Prostate gland (tissue), 2 donors: ENCODE measurements at regions not wholly inside any gene's neighbourhood (a gene's known extent, or its start where the extent isn't known, plus 50 kb on each side); places are given as distances from the start of the nearest gene placed in this dataset.
"Not testable (repeated sequence)": the region's sequence is repeated elsewhere in the genome, so short reads cannot be mapped to it uniquely, and the experiment has no call there.

Experiments
- DNase-seq: peaks from one replicate; pipeline ENCODE4 v3.0.0-alpha.2; 2019; ENCODE audit warnings: low spot score
- H3K27ac ChIP-seq, 2 donors: fragments of 200-600 bp; sonication (generic); 2 replicates each; pipeline ENCODE4 v1.5.1; 2017 to 2019
- H3K27me3 ChIP-seq: fragments of 200-600 bp; sonication (generic); replicated peaks from 2 replicates; pipeline ENCODE4 v1.5.1; 2019; ENCODE audit not compliant: insufficient read depth
- H3K36me3 ChIP-seq, 2 donors: fragments of 200-600 bp; sonication (generic); 1 replicate in 1 of 2; 2 replicates in 1 of 2; pipeline versions ENCODE4 v1.5.1 to v1.8.1; 2017 to 2019
- H3K4me1 ChIP-seq: fragments of 200-600 bp; sonication (generic); replicated peaks from 2 replicates; pipeline ENCODE4 v1.5.1; 2019
- H3K4me3 ChIP-seq, 2 donors: fragments of 200-600 bp; sonication (generic); 2 replicates each; pipeline ENCODE4 v1.5.1; 2017 to 2019
- H3K9me3 ChIP-seq: fragments of 200-600 bp; sonication (generic); 2 replicates; pipeline ENCODE4 v1.5.1; 2017
- WGBS: methylation state at CpG from one replicate; pipeline ENCODE4 v1.1.5; 2018; 5-methylcytosine and 5-hydroxymethylcytosine counted together
- intact Hi-C: fragments of 100-400 bp; cut with DNase I; formaldehyde crosslinking; loops from one replicate; pipeline ENCODE4 v1.14.2; 2022

DNA sequence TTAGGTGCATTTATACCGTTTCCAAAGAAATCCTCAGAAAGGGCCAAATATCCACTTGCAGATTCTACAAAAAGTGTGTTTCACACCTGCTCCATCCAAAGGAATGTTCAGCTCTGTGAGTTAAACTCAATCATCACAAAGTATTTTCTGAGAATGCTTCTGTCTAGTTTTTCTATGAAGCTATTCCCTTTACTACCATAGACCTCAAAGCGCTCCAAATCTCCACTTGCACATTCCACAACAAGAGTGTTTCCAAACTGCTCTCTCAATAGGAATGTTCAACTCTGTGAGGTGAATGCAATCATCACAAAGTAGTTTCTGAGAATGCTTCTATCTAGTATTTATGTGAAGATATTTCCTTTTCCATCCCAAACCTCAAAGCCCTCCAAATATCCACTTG is 412.7 kb upstream of the WSB1 start:
- H3K27ac ChIP-seq, H3K9me3 ChIP-seq, DNase-seq, H3K4me1 ChIP-seq, H3K27me3 ChIP-seq, intact Hi-C loops, H3K4me3 ChIP-seq, H3K36me3 ChIP-seq: not testable (repeated sequence)
- WGBS, result no CpG with 5 or more reads among the region's 2 CpGs

DNA sequence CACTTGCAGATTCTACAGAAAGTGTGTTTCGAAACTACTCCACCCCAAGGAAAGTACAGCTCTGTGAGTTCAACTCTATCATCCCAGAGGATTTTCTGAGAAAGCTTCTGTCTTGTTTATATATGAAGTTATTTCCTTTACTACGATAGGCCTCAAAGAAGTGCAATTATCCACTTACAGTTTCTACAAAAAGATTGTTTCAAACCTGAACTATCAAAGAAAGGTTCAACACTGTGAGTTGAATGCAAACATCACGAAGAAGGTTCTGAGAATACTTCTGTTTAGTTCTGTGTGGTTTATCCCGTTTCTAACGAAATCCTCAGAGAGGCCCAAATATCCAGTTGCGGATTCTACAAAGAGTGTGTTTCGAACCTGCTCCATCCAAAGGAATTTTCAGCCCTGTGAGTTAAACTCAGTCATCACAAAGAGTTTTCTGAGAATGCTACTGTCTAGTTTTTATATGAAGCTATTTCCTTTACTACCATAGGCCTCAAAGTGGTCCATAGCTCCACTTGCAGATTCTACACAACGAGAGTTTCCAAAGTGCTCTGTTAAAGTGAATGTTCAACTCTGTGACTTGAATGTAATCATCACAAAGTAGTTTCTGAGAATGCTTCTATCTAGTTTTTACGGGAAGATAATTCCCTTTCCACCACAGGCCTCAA is 411.7 kb upstream of the WSB1 start:
- WGBS, result 71% methylated on average over 1 of the region's 9 CpGs
- H3K4me3 ChIP-seq, H3K9me3 ChIP-seq, H3K36me3 ChIP-seq, H3K27ac ChIP-seq, intact Hi-C loops, DNase-seq, H3K27me3 ChIP-seq, H3K4me1 ChIP-seq: not testable (repeated sequence)

DNA sequence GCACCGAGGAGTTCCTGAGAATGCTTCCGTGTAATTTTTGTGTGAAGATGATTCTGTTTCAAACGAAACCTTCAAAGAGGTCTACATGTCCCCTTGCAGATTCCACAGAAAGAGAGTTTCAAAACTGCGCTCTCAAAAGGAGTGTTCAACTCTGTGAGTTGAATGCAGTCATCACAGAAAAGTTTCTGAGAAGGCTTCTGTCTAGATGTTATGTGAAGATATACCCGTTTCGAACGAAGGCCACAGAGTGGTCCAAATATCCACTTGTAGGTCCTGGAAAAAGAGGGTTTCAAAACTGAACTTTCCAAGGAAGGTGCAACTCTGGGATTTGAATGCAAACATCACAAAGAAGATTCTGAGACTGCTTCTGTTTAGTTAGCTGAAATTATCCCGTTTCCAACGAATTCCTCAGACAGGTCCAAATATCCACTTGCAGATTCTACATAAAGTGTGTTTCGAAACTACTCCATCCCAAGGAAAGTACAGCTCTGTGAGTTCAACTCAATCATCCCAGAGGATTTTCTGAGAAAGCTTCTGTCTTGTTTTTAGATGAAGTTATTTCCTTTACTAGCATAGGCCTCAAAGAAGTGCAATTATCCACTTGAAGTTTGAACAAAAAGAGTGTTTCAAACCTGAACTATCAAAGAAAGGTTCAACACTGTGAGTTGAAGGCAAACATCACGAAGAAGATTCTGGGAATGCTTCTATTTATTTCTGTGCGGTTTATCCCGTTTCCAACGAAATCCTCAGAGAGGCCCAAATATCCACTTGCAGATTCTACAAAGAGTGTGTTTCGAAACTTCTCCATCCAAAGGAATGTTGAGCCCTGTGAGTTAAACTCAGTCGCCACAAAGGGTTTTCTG is 409.8 kb upstream of the WSB1 start:
- H3K27ac ChIP-seq, intact Hi-C loops, H3K4me1 ChIP-seq, H3K4me3 ChIP-seq, H3K9me3 ChIP-seq, H3K27me3 ChIP-seq, DNase-seq, H3K36me3 ChIP-seq: not testable (repeated sequence)
- 69% methylated on average over 13 of the region's 16 CpGs for WGBS

DNA sequence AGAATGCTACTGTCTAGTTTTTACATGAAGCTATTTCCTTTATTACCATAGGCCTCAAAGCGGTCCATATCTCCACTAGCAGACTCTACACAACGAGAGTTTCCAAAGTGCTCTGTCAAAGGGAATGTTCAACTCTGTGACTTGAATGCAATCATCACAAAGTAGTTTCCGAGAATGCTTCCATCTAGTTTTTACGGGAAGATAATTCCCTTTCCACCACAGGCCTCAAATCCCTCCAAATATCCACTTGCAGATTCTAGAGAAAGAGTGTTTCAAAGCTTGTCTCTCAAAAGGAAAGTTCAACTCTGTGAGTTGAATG is 409.2 kb upstream of the WSB1 start:
- 54% methylated on average over 4 of the region's 4 CpGs for WGBS
- H3K4me3 ChIP-seq, DNase-seq, H3K27me3 ChIP-seq, intact Hi-C loops, H3K9me3 ChIP-seq, H3K36me3 ChIP-seq, H3K4me1 ChIP-seq, H3K27ac ChIP-seq: not testable (repeated sequence)

DNA sequence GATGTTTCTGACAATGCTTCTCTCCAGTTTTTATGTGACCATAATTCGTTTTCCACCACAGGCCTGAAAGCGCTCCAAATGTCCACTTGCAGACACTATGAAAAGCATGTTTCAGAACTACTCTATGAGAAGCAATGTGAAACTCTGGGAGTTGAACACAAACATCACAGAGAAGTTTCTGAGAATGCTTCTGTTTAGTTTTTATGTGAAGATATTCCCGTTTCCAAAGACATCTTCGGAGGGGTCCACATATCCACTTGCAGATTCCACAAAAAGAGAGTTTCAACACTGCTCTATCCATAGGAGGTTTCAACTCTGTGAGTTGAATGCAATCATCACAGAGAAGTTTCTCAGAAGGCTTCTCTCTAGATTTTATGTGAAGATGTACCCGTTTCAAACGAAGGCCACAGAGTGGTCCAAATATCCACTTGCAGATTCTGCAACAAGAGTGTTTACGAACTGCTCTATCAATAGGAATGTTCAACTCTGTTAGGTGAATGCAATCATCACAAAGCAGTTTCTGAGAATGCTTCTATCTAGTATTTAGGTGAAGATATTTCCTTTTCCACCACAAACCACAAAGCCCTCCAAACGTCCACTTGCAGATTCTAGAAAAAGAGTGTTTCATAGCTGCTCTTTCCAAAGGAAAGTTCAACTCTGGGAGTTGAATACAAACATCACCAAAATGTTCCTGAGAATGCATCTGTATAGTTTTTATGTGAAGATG is 408.5 kb upstream of the WSB1 start:
- H3K27me3 ChIP-seq, intact Hi-C loops, H3K27ac ChIP-seq, H3K36me3 ChIP-seq, H3K9me3 ChIP-seq, H3K4me3 ChIP-seq, H3K4me1 ChIP-seq: not testable (repeated sequence)
- DNase-seq, result peak; percentile 55
- WGBS, result 68% methylated on average over 8 of the region's 8 CpGs
